WTC11 (cell line): ENCODE measurements at regions not wholly inside any gene's neighbourhood (a gene's known extent, or its start where the extent isn't known, plus 50 kb on each side); places are given as distances from the start of the nearest gene placed in this dataset.

Experiments used
- ATAC-seq: fragments of 200-7000 bp; cut with Tn5 transposase; 2 replicates; pipeline ENCODE4 v1.10.0; 2021; ENCODE audit warnings: mild to moderate bottlenecking, moderate library complexity
- CTCF ChIA-PET: fragments of 300-600 bp; sonication (Branson Sonifier 250); formaldehyde crosslinking; loops from one replicate; lab custom pipeline; 2021; ENCODE audit warnings: antibody characterized with exemption; lab: Charles Lee
- POLR2A ChIA-PET: fragments of 350-600 bp; sonication (Branson Sonifier 250); formaldehyde crosslinking; loops from one replicate; lab custom pipeline; 2021; ENCODE audit warnings: antibody characterized with exemption; lab: Charles Lee
- DNase-seq: peaks from one replicate; pipeline ENCODE4 v3.0.0; 2021; ENCODE audit warnings: low spot score
- H3K27ac Mint-ChIP-seq: 2 replicates; pipeline ENCODE4 v1.8.0; 2021; ENCODE audit warnings: mixed read lengths
- H3K27me3 Mint-ChIP-seq: 2 replicates; pipeline ENCODE4 v1.8.0; 2021; ENCODE audit warnings: low read depth, mild to moderate bottlenecking, moderate library complexity, mixed read lengths
- H3K36me3 Mint-ChIP-seq: 2 replicates; pipeline ENCODE4 v1.8.0; 2021; ENCODE audit warnings: mixed read lengths
- H3K4me1 Mint-ChIP-seq: 2 replicates; pipeline ENCODE4 v1.8.0; 2022; ENCODE audit warnings: mixed read lengths
- H3K4me3 Mint-ChIP-seq: 2 replicates; pipeline ENCODE4 v1.8.0; 2021; ENCODE audit warnings: mild to moderate bottlenecking, moderate library complexity, mixed read lengths
- H3K9me3 Mint-ChIP-seq: 2 replicates; pipeline ENCODE4 v1.8.0; 2021; ENCODE audit warnings: mixed read lengths
- AFF4 ChIP-seq: sonication (generic); formaldehyde crosslinking; IDR thresholded peaks from 2 replicates; pipeline ENCODE4 v1.8.1; 2023; ENCODE audit warnings: mild to moderate bottlenecking, missing genetic modification reagents, borderline replicate concordance
- ATF6 ChIP-seq: sonication (generic); formaldehyde crosslinking; IDR thresholded peaks from 2 replicates; pipeline ENCODE4 v1.8.1; 2023; ENCODE audit warnings: mild to moderate bottlenecking, missing genetic modification reagents
- CBFB ChIP-seq: sonication (generic); formaldehyde crosslinking; IDR thresholded peaks from 2 replicates; pipeline ENCODE4 v1.8.1; 2022; ENCODE audit warnings: mild to moderate bottlenecking, low read depth, missing genetic modification reagents
- CTCF ChIP-seq: fragments of 200-600 bp; IDR thresholded peaks from 2 replicates; pipeline ENCODE4 v1.8.0; 2022; ENCODE audit warnings: antibody characterized with exemption
- E2F1 ChIP-seq: sonication (generic); formaldehyde crosslinking; IDR thresholded peaks from 2 replicates; pipeline ENCODE4 v1.8.0; 2022; ENCODE audit warnings: mild to moderate bottlenecking, missing genetic modification reagents
- GRHL2 ChIP-seq: fragments of 250-450 bp; sonication (Bioruptor Pico); IDR thresholded peaks from 2 replicates; pipeline ENCODE4 v1.8.0; 2022; ENCODE audit warnings: mild to moderate bottlenecking, moderate library complexity; ENCODE audit not compliant: insufficient replicate concordance, severe bottlenecking
- HMGXB4 ChIP-seq: sonication (generic); formaldehyde crosslinking; IDR thresholded peaks from 2 replicates; pipeline ENCODE4 v1.8.1; 2023; ENCODE audit warnings: mild to moderate bottlenecking, moderate library complexity, missing genetic modification reagents
- JAZF1 ChIP-seq: fragments of 250-450 bp; sonication (Bioruptor Pico); IDR thresholded peaks from 2 replicates; pipeline ENCODE4 v1.9.0; 2021; ENCODE audit warnings: moderate library complexity, mild to moderate bottlenecking, inconsistent platforms
- MYBL2 ChIP-seq: sonication (generic); formaldehyde crosslinking; IDR thresholded peaks from 2 replicates; pipeline ENCODE4 v1.8.1; 2023; ENCODE audit warnings: mild to moderate bottlenecking, moderate library complexity, missing genetic modification reagents
- NFE2L1 ChIP-seq: sonication (generic); formaldehyde crosslinking; IDR thresholded peaks from 2 replicates; pipeline ENCODE4 v1.8.1; 2023; ENCODE audit warnings: missing genetic modification reagents
- PREB ChIP-seq: sonication (generic); formaldehyde crosslinking; IDR thresholded peaks from 2 replicates; pipeline ENCODE4 v1.8.1; 2022; ENCODE audit warnings: mild to moderate bottlenecking, missing genetic modification reagents, moderate library complexity, borderline replicate concordance
- PRRX2 ChIP-seq: fragments of 250-450 bp; sonication (Bioruptor Pico); IDR thresholded peaks from 2 replicates; pipeline ENCODE4 v1.8.0; 2021; ENCODE audit warnings: mild to moderate bottlenecking
- SMAD3 ChIP-seq: sonication (generic); formaldehyde crosslinking; IDR thresholded peaks from 2 replicates; pipeline ENCODE4 v1.8.0; 2022; ENCODE audit warnings: missing genetic modification reagents, mild to moderate bottlenecking, borderline replicate concordance
- TEAD1 ChIP-seq: sonication (generic); formaldehyde crosslinking; IDR thresholded peaks from 2 replicates; pipeline ENCODE4 v1.8.0; 2022; ENCODE audit warnings: mild to moderate bottlenecking, missing genetic modification reagents
- TP53 ChIP-seq: sonication (generic); formaldehyde crosslinking; IDR thresholded peaks from 2 replicates; pipeline ENCODE4 v1.8.1; 2023; ENCODE audit warnings: mild to moderate bottlenecking, missing genetic modification reagents
- ZBTB43 ChIP-seq: sonication (generic); formaldehyde crosslinking; IDR thresholded peaks from 2 replicates; pipeline ENCODE4 v1.8.1; 2023; ENCODE audit warnings: mild to moderate bottlenecking, missing genetic modification reagents
- ZNF232 ChIP-seq: sonication (generic); formaldehyde crosslinking; IDR thresholded peaks from 2 replicates; pipeline ENCODE4 v1.8.0; 2022; ENCODE audit warnings: mild to moderate bottlenecking, missing genetic modification reagents
- ZNF396 ChIP-seq: fragments of 250-450 bp; sonication (Bioruptor Pico); IDR thresholded peaks from 2 replicates; pipeline ENCODE4 v1.8.0; 2021; ENCODE audit warnings: mild to moderate bottlenecking, moderate library complexity, borderline replicate concordance
- ZNF532 ChIP-seq: fragments of 250-450 bp; sonication (Bioruptor Pico); IDR thresholded peaks from 2 replicates; pipeline ENCODE4 v1.9.0; 2021; ENCODE audit warnings: mild to moderate bottlenecking, borderline replicate concordance

GRCh38 chr14:86604561-86604960 is 1074.6 kb downstream of the FLRT2 start (continued):
- TF ChIP-seq AFF4 (no peak), PRRX2 (CRISPR knock-in tag) (no peak), NFE2L1 (CRISPR knock-in tag) (no peak)

- no peak overlapping the region for H3K27ac Mint-ChIP-seq
- CTCF ChIA-PET = no interaction called here
- ATAC-seq (no peak), DNase-seq (no peak)
- no peak overlapping the region for H3K4me3 Mint-ChIP-seq
- no peaks in the 10 kb centered on the region for H3K36me3 Mint-ChIP-seq
- no peak for TF ChIP-seq JAZF1
- TF ChIP-seq ZBTB43 = no peak
- TF ChIP-seq TEAD1 (CRISPR knock-in tag) = no peak
- TF ChIP-seq SMAD3 (CRISPR knock-in tag) = no peak
- no peak for TF ChIP-seq GRHL2 (CRISPR knock-in tag)
- TF ChIP-seq TP53 (CRISPR knock-in tag) = no peak
- no peak for TF ChIP-seq ZNF396 (CRISPR knock-in tag)
- no peak for TF ChIP-seq ZNF232 (CRISPR knock-in tag)
- TF ChIP-seq E2F1 (CRISPR knock-in tag) = no peak
- TF ChIP-seq ATF6 = no peak
- no peak for TF ChIP-seq CTCF
- TF ChIP-seq PREB (CRISPR knock-in tag) = no peak
- TF ChIP-seq CBFB (CRISPR knock-in tag) = no peak
- no peak for TF ChIP-seq MYBL2
- no peak for TF ChIP-seq HMGXB4 (CRISPR knock-in tag)
- TF ChIP-seq ZNF532 = no peak
- H3K27me3 Mint-ChIP-seq = no peaks in the 10 kb centered on the region; the same call in 1 of the 2 replicates
- H3K4me1 Mint-ChIP-seq = no peaks in the 10 kb centered on the region
- peaks cover 3% of the 10 kb centered on the region; the same call in 1 of the 2 replicates for H3K9me3 Mint-ChIP-seq
- POLR2A ChIA-PET = no interaction called here
These were observed 1072.3 kb downstream of the FLRT2 start for GRCh38 chr14:86602263-86602662.
